H1 (cell line): ENCODE measurements at regions not wholly inside any gene's neighbourhood (a gene's known extent, or its start where the extent isn't known, plus 50 kb on each side); places are given as distances from the start of the nearest gene placed in this dataset.

Source experiments
- CTCF ChIP-seq, 3 experiments: IDR thresholded peaks; 1 replicate in 2 of 3; 2 replicates in 1 of 3; pipeline versions ENCODE4 v1.5.1 to v1.6.1; 2011; ENCODE audit warnings: low read length in 3 of 3, mild to moderate bottlenecking in 3 of 3, inconsistent platforms in 2 of 3, low read depth in 1 of 3, moderate library complexity in 1 of 3; ENCODE audit not compliant: insufficient read depth in 1 of 3; ENCODE audit errors: control extremely low read depth in 1 of 3
- EGR1 ChIP-seq: IDR thresholded peaks from 2 replicates; pipeline ENCODE4 v1.6.1; 2011; ENCODE audit warnings: low read depth, low read length, borderline replicate concordance
- HDAC6 ChIP-seq: IDR thresholded peaks from one replicate; pipeline ENCODE4 v1.7.1; 2012; ENCODE audit warnings: low read depth, mild to moderate bottlenecking, inconsistent platforms, low read length, moderate library complexity
- JUND ChIP-seq: IDR thresholded peaks from 2 replicates; pipeline ENCODE4 v1.6.1; 2011; ENCODE audit warnings: mild to moderate bottlenecking, improper control_type of control experiment, low read length
- RNF2 ChIP-seq: fragments of 200-900, 300-1000 bp; sonication (generic); IDR thresholded peaks from 2 replicates; pipeline ENCODE4 v1.7.1; 2016; ENCODE audit warnings: borderline replicate concordance, low read depth, mild to moderate bottlenecking, antibody characterized with exemption, low read length; ENCODE audit not compliant: poor library complexity, severe bottlenecking; ENCODE audit errors: missing control alignments

GRCh38 chr6:78483553-78484197, 383.7 kb upstream of the IRAK1BP1 start (continued):
- TF ChIP-seq CTCF (IDR thresholded peaks at IDR 0.05; ENCODE audit: control extremely low read depth in 1 of 3, insufficient read depth in 1 of 3, low read depth in 1 of 3, low read length in 3 of 3) (no peak), JUND (no peak), EGR1 (no peak), HDAC6 (no peak), RNF2 (no peak)
